Parathyroid adenoma (tissue), 2 donors: ENCODE measurements at regions not wholly inside any gene's neighbourhood (a gene's known extent, or its start where the extent isn't known, plus 50 kb on each side); places are given as distances from the start of the nearest gene placed in this dataset.

Source experiments
- H2AFZ ChIP-seq: fragments of 300-600 bp; sonication (generic); one replicate; pipeline ENCODE4 v1.7.0; 2017; ENCODE audit warnings: antibody characterized with exemption, mild to moderate bottlenecking
- H3K27ac ChIP-seq: fragments of 300-600 bp; sonication (generic); one replicate; pipeline ENCODE4 v1.7.0; 2017
- H3K27me3 ChIP-seq: fragments of 300-600 bp; sonication (generic); one replicate; pipeline ENCODE4 v1.7.0; 2017; ENCODE audit warnings: low read length; ENCODE audit not compliant: control insufficient read depth, insufficient read depth
- H3K36me3 ChIP-seq: fragments of 300-600 bp; sonication (generic); one replicate; pipeline ENCODE4 v1.7.0; 2017; ENCODE audit warnings: low read length; ENCODE audit not compliant: control insufficient read depth, insufficient read depth
- H3K4me1 ChIP-seq: fragments of 300-600 bp; sonication (generic); one replicate; pipeline ENCODE4 v1.7.0; 2017; ENCODE audit warnings: control low read depth
- H3K4me2 ChIP-seq: fragments of 300-600 bp; sonication (generic); one replicate; pipeline ENCODE4 v1.7.0; 2017; ENCODE audit warnings: low read length
- H3K4me3 ChIP-seq: fragments of 300-600 bp; sonication (generic); one replicate; pipeline ENCODE4 v1.7.0; 2017; ENCODE audit warnings: low read depth, low read length
- H3K79me2 ChIP-seq: fragments of 300-600 bp; sonication (generic); one replicate; pipeline ENCODE4 v1.7.0; 2017; ENCODE audit warnings: control low read depth
- H3K9ac ChIP-seq: fragments of 300-600 bp; sonication (generic); one replicate; pipeline ENCODE4 v1.7.0; 2017; ENCODE audit warnings: mild to moderate bottlenecking
- H3K9me3 ChIP-seq: fragments of 300-600 bp; sonication (generic); one replicate; pipeline ENCODE4 v1.7.0; 2017; ENCODE audit warnings: low read length; ENCODE audit not compliant: control insufficient read depth
- TF ChIP-seq, protein P1 (sequence below): fragments of 300-600 bp; sonication (generic); IDR thresholded peaks from one replicate; pipeline ENCODE4 v1.7.0; 2017; ENCODE audit warnings: antibody characterized with exemption, mild to moderate bottlenecking
- donor health status: primary hyperparathyroidism.

DNA sequence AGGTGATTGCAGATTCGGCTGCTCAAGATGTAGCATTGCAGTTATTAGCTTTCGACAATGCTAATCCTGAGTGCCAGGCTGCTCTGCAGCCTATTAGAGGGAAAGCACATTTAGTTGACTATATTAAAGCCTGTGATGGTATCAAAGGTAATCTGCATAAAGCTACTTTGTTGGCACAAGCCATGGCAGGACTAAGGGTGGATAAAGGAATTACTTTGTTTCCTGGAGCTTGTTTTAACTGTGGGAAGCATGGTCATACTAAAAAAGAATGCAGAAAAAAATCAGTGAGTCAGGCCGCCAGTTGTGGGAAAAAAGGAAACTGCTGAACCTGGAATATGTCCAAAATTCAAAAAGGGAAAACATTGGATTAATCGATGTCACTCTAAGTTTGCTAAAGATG, 154.9 kb upstream of the TECRL start:
- Histone ChIP-seq H3K79me2 (no peaks in the 10 kb centered on the region), H3K4me3 (no peak overlapping the region), H3K4me1 (no peaks in the 10 kb centered on the region), H3K9ac (no peak overlapping the region), H3K9me3 (no peaks in the 10 kb centered on the region), H3K4me2 (no peak overlapping the region), H3K27ac (no peak overlapping the region), H3K36me3 (no peaks in the 10 kb centered on the region), H2AFZ (no peak overlapping the region), H3K27me3 (no peaks in the 10 kb centered on the region)
- TF ChIP-seq, protein P1, sequence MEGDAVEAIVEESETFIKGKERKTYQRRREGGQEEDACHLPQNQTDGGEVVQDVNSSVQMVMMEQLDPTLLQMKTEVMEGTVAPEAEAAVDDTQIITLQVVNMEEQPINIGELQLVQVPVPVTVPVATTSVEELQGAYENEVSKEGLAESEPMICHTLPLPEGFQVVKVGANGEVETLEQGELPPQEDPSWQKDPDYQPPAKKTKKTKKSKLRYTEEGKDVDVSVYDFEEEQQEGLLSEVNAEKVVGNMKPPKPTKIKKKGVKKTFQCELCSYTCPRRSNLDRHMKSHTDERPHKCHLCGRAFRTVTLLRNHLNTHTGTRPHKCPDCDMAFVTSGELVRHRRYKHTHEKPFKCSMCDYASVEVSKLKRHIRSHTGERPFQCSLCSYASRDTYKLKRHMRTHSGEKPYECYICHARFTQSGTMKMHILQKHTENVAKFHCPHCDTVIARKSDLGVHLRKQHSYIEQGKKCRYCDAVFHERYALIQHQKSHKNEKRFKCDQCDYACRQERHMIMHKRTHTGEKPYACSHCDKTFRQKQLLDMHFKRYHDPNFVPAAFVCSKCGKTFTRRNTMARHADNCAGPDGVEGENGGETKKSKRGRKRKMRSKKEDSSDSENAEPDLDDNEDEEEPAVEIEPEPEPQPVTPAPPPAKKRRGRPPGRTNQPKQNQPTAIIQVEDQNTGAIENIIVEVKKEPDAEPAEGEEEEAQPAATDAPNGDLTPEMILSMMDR, result no peak

DNA sequence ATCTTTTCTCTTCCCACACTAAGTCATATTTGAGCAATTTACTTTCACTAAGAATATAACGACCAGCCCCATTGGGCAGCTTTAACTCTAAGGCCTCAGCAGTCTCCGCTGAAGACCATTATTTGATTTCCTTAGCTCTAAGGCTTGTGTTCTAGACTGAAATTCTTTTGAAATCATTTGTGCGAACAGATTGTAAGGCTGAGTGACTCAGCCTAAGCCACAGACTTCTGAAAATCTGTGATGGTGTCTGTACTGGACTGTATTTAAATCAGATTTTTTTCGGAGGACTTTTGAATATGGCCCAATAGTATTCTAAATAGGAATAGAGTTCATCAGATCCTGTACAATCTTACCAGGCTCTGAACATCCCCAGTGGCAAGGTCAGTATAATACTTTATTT, 150.3 kb upstream of the TECRL start:
- Histone ChIP-seq H2AFZ (no peak overlapping the region), H3K9me3 (no peaks in the 10 kb centered on the region), H3K4me3 (no peak overlapping the region), H3K4me1 (no peaks in the 10 kb centered on the region), H3K36me3 (no peaks in the 10 kb centered on the region), H3K4me2 (no peak overlapping the region), H3K27me3 (no peaks in the 10 kb centered on the region), H3K27ac (no peak overlapping the region), H3K9ac (no peak overlapping the region), H3K79me2 (no peaks in the 10 kb centered on the region)
- TF ChIP-seq, protein P1, result no peak

DNA sequence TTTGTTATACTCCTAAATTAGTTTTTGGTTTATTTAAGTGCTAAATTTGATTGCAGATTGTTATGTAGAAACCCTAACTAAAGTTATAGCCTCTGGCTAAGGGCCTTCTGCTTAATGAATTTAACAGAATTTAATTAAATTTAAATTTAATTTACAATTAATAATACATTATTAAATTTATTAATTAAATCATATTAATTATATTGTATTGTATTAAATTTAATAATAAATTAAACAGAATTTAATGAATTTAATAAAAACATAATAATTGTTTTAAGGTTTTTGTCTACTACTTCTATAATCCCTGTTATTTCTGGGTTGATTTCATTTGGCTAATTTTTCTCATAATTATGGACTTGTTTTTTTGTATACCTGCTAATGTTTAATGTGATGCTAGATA, 141.9 kb upstream of the TECRL start:
- Histone ChIP-seq H3K4me2 (no peak overlapping the region), H3K9me3 (no peaks in the 10 kb centered on the region), H3K27me3 (no peaks in the 10 kb centered on the region), H2AFZ (no peak overlapping the region), H3K4me3 (no peak overlapping the region), H3K79me2 (no peaks in the 10 kb centered on the region), H3K27ac (no peak overlapping the region), H3K36me3 (no peaks in the 10 kb centered on the region), H3K4me1 (no peaks in the 10 kb centered on the region), H3K9ac (no peak overlapping the region)
- TF ChIP-seq, protein P1, result no peak

DNA sequence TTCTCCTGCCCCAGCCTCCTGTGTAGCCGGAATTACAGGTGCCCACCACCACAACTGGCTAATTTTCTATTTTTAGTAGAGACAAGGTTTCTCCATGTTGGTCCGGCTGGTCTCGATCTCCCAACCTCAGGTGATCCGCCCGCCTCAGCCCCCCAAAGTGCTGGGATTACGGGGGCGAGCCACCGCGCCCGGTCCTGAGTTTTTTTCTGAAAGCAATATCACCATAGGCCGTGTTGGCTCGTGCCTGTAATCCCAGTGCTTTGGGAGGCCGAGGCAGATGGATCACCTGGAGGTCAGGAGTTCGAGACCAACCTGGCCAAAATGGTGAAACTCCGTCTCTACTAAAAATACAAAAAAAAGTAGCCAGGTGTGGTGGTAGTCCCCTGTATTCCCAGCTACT, 136.3 kb upstream of the TECRL start:
- TF ChIP-seq, protein P1, result no peak
- H3K36me3 ChIP-seq, result no peaks in the 10 kb centered on the region
- H2AFZ ChIP-seq, result no peak overlapping the region
- H3K9ac ChIP-seq, result no peak overlapping the region
- H3K9me3 ChIP-seq, result no peaks in the 10 kb centered on the region
- H3K27ac ChIP-seq, result no peak overlapping the region
- H3K79me2 ChIP-seq, result no peaks in the 10 kb centered on the region
- no peaks in the 10 kb centered on the region for H3K27me3 ChIP-seq
- no peak overlapping the region for H3K4me2 ChIP-seq
- no peaks in the 10 kb centered on the region for H3K4me1 ChIP-seq
- H3K4me3 ChIP-seq, result no peak overlapping the region

DNA sequence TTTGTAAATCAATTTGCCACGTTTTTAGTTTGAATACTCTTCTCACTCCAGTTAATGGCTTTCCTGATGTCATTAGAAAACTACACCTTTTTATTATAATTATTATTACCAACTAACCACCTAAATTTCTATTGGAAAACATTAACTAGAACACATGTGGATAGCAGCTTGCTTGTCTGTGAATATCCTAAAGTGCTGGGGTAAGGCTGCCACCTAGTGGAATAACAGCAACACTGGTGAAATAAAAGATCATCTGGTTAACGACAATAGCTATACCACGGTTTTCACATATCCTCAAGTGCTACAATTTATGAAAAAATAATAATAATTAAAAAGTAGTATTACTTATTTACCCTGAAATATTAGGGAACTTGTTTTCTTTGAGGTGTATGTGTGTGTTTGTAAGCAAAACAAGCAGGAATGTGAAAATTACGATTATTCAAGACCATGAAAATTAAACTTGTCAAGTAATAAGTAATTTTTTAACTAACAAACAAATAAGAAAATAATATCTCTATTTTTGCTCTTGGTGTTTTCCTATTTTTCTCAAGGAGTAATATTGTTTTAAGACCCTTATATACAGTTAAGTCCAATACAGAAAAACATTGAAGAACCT, 130.1 kb upstream of the TECRL start:
- Histone ChIP-seq H2AFZ (no peak overlapping the region), H3K4me1 (no peaks in the 10 kb centered on the region), H3K27me3 (no peaks in the 10 kb centered on the region), H3K9ac (no peak overlapping the region), H3K4me2 (no peak overlapping the region), H3K36me3 (no peaks in the 10 kb centered on the region), H3K27ac (no peak overlapping the region), H3K79me2 (no peaks in the 10 kb centered on the region), H3K9me3 (no peaks in the 10 kb centered on the region), H3K4me3 (no peak overlapping the region)
- TF ChIP-seq, protein P1, result peak; percentile 38
